ENCODE measurements at regions not wholly inside any gene's neighbourhood (a gene's known extent, or its start where the extent isn't known, plus 50 kb on each side); places are given as distances from the start of the nearest gene placed in this dataset.

GRCh38 chr2:78601113-78601512, 424.4 kb upstream of the REG3G start:
- H3K4me3 ChIP-seq (ENCODE audit: low read depth, low read length): no peak overlapping the region
- TF ChIP-seq, protein P1, sequence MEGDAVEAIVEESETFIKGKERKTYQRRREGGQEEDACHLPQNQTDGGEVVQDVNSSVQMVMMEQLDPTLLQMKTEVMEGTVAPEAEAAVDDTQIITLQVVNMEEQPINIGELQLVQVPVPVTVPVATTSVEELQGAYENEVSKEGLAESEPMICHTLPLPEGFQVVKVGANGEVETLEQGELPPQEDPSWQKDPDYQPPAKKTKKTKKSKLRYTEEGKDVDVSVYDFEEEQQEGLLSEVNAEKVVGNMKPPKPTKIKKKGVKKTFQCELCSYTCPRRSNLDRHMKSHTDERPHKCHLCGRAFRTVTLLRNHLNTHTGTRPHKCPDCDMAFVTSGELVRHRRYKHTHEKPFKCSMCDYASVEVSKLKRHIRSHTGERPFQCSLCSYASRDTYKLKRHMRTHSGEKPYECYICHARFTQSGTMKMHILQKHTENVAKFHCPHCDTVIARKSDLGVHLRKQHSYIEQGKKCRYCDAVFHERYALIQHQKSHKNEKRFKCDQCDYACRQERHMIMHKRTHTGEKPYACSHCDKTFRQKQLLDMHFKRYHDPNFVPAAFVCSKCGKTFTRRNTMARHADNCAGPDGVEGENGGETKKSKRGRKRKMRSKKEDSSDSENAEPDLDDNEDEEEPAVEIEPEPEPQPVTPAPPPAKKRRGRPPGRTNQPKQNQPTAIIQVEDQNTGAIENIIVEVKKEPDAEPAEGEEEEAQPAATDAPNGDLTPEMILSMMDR (conservative IDR thresholded peaks at IDR 0.05; ENCODE audit: low read depth, low read length): no peak
- DNase-seq (ENCODE audit: low read depth): no peak

- DNase-seq (ENCODE audit: low read depth): no peak
- TF ChIP-seq, protein P1 (conservative IDR thresholded peaks at IDR 0.05; ENCODE audit: low read depth, low read length): no peak
- no peak overlapping the region for H3K4me3 ChIP-seq (ENCODE audit: low read depth, low read length)
Measured at GRCh38 chr2:78602862-78603261, 422.6 kb upstream of the REG3G start.

- TF ChIP-seq, protein P1 (conservative IDR thresholded peaks at IDR 0.05; ENCODE audit: low read depth, low read length): no peak
- no peak overlapping the region for H3K4me3 ChIP-seq (ENCODE audit: low read depth, low read length)
- no peak for DNase-seq (ENCODE audit: low read depth)
Measured at GRCh38 chr2:78606895-78607294, 418.6 kb upstream of the REG3G start.

DNA sequence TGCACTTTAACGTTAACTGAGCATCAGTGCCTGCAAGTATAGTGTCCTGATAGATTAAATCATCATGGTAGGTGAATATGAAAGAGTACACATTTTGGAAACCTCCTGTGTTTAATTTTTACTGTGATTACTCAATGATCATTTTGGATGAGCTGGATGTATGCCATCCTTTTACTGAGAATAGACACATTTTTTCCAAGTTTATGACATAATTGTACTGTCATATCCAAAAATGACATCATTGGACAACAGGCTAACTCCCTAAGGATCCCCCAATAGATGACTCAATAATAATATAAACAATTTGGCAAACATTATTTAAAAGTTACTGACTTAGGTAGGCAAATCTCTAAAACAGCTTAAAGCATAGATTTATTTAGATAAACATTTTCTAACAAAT, 410.8 kb upstream of the REG3G start:
- TF ChIP-seq, protein P1 (conservative IDR thresholded peaks at IDR 0.05; ENCODE audit: low read depth, low read length): no peak
- no peak overlapping the region for H3K4me3 ChIP-seq (ENCODE audit: low read depth, low read length)
- no peak for DNase-seq (ENCODE audit: low read depth)

DNA sequence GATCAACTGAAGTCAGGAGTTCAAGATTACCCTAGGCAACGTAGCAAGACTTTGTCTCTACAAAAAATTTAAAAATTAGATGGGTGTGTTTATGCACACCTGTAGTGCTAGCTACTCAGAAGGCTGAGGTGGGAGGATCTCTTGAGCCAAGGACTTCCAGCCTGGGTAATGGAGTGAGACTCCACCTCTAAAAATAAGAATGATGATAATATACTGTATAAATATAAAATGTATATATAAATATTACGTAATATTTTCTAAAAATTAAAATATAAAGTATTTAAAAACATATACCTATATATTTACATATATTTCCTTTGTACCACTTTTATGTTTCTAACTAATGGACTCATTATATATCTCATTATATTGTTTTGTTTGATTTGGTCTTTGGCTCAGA, 409.5 kb upstream of the REG3G start:
- DNase-seq (ENCODE audit: low read depth): no peak
- H3K4me3 ChIP-seq (ENCODE audit: low read depth, low read length): no peak overlapping the region
- TF ChIP-seq, protein P1 (conservative IDR thresholded peaks at IDR 0.05; ENCODE audit: low read depth, low read length): no peak

- no peak for DNase-seq (ENCODE audit: low read depth)
- TF ChIP-seq, protein P1 (conservative IDR thresholded peaks at IDR 0.05; ENCODE audit: low read depth, low read length): no peak
- no peak overlapping the region for H3K4me3 ChIP-seq (ENCODE audit: low read depth, low read length)
Measured at GRCh38 chr2:78634425-78634824, 391.1 kb upstream of the REG3G start.

DNA sequence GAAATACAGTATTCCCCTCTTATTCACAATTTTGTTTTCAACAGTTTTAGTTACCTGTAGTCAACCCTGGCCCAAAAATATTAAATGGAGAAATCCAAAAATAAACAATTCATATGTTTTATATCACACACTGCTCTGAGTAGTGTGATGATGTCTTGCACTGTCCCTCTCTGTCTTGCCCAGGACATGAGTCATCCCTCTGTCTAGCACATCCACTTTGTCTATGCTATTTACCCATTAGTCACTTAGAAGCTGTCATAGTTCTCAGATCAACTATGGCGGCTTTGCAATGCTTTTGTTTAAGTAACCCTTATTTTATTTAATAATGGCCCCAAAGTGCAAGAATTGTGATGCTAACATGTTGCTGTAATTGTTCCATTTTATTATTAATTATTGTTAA, 380.6 kb upstream of the REG3G start:
- TF ChIP-seq, protein P1 (conservative IDR thresholded peaks at IDR 0.05; ENCODE audit: low read depth, low read length): no peak

More for the DNA sequence above, 380.6 kb upstream of the REG3G start:
- no peak for DNase-seq (ENCODE audit: low read depth)
- H3K4me3 ChIP-seq (ENCODE audit: low read depth, low read length): no peak overlapping the region
